ENCODE measurements at regions not wholly inside any gene's neighbourhood (a gene's known extent, or its start where the extent isn't known, plus 50 kb on each side); places are given as distances from the start of the nearest gene placed in this dataset.

DNA sequence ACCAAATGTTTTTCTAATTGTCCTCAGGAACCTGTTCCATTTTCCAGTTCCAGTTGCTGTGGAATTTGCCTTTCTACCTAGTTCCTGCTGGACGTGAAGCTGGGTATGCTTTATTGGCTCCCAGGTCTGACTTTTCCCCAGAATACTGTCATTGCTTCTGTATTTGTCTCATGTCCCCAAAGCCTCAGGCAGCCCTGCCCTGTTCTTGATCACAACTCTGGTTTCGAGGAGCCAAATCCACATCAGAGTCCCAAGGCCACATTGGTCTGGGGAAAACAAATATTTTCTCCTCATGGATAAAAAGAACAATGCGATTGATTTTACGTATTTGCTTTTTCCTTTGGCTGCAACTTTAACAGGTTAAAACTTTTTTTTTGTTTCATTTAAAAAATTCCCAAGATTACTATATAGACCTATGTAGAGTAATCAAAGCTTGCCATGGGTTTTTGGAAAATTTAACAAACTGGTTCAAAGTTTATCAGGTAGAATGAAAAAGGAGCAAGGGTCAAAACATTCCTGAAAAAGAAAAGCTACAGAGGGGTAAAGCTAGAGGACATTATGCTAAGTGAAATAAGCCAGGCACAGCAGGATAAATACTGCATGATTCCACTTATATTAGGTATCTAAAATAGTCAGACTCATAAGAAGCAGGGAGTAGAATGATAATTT lies 85.2 kb downstream of the MDH1 start:
- H3K9ac ChIP-seq (ENCODE audit: low read length), result no peak overlapping the region
- H4K20me1 ChIP-seq (ENCODE audit: control insufficient read depth, insufficient read depth, low read length, poor library complexity, severe bottlenecking), result no peaks in the 10 kb centered on the region
- Mint-ChIP-seq H3K4me1 (no peaks in the 10 kb centered on the region), H3K9me3 (ENCODE audit: insufficient read depth) (no peaks in the 10 kb centered on the region), H3K27ac (no peak overlapping the region), H3K27me3 (peaks cover 23% of the 10 kb centered on the region), H3K4me3 (no peak overlapping the region)
- no peaks in the 10 kb centered on the region for H3K9me3 ChIP-seq (ENCODE audit: control extremely low read depth in 1 of 3, control insufficient read depth in 2 of 3, insufficient read depth in 1 of 3, low read length in 2 of 3)
- no peaks in the 10 kb centered on the region for H3K4me1 ChIP-seq (ENCODE audit: control insufficient read depth in 2 of 2, insufficient read depth in 2 of 2, low read length in 2 of 2)
- CTCF ChIA-PET, result no interaction called here
- H3K4me2 ChIP-seq (replicated peaks; ENCODE audit: low read depth, low read length, poor library complexity, severe bottlenecking), result no peak overlapping the region
- DNase-seq (no peak), ATAC-seq (ENCODE audit: low read depth) (no peak)
- no peaks in the 10 kb centered on the region for H3K27me3 ChIP-seq (replicated peaks in 1 of 4; ENCODE audit: control extremely low read depth in 1 of 4, control insufficient read depth in 3 of 4, insufficient read depth in 4 of 4, low read length in 3 of 4)
- WGBS (ENCODE audit: insufficient coverage), result 100% methylated on average over 1 of the region's 4 CpGs
- H3K36me3 ChIP-seq (replicated peaks in 1 of 2; ENCODE audit: control extremely low read depth in 1 of 2, control insufficient read depth in 1 of 2, extremely low read depth in 1 of 2, insufficient read depth in 2 of 2, low read length in 1 of 2), result no peaks in the 10 kb centered on the region
- H3K79me2 ChIP-seq (ENCODE audit: control insufficient read depth, insufficient read depth, low read length), result no peaks in the 10 kb centered on the region
- H2AFZ ChIP-seq (ENCODE audit: insufficient read depth, low read depth, low read length, poor library complexity, severe bottlenecking), result no peak overlapping the region
- POLR2A ChIA-PET, result no interaction called here
- no peak overlapping the region for H3K27ac ChIP-seq (ENCODE audit: low read length in 2 of 2)
- H3K4me3 ChIP-seq (ENCODE audit: control extremely low read depth in 1 of 5, extremely low read depth in 1 of 5, insufficient read depth in 1 of 5, low read depth in 2 of 5, low read length in 4 of 5), result no peak overlapping the region
- TF ChIP-seq EZH2 (IDR thresholded peaks at IDR 0.05; ENCODE audit: borderline replicate concordance, insufficient read depth, low read depth, low read length, poor library complexity, severe bottlenecking), result no peak
- intact Hi-C loops (cut with micrococcal nuclease), result no loop called here

- Mint-ChIP-seq H3K27me3 (peaks cover 21% of the 10 kb centered on the region), H3K9me3 (ENCODE audit: insufficient read depth) (no peaks in the 10 kb centered on the region), H3K4me3 (no peak overlapping the region), H3K4me1 (no peaks in the 10 kb centered on the region), H3K27ac (no peak overlapping the region)
- Histone ChIP-seq H3K9ac (ENCODE audit: low read length) (no peak overlapping the region), H3K27ac (ENCODE audit: low read length in 2 of 2) (no peak overlapping the region), H3K4me3 (ENCODE audit: control extremely low read depth in 1 of 5, extremely low read depth in 1 of 5, insufficient read depth in 1 of 5, low read depth in 2 of 5, low read length in 4 of 5) (no peak overlapping the region), H3K4me2 (replicated peaks; ENCODE audit: low read depth, low read length, poor library complexity, severe bottlenecking) (no peak overlapping the region), H2AFZ (ENCODE audit: insufficient read depth, low read depth, low read length, poor library complexity, severe bottlenecking) (no peak overlapping the region), H4K20me1 (ENCODE audit: control insufficient read depth, insufficient read depth, low read length, poor library complexity, severe bottlenecking) (no peaks in the 10 kb centered on the region), H3K79me2 (ENCODE audit: control insufficient read depth, insufficient read depth, low read length) (no peaks in the 10 kb centered on the region), H3K4me1 (ENCODE audit: control insufficient read depth in 2 of 2, insufficient read depth in 2 of 2, low read length in 2 of 2) (no peaks in the 10 kb centered on the region), H3K27me3 (replicated peaks in 1 of 4; ENCODE audit: control extremely low read depth in 1 of 4, control insufficient read depth in 3 of 4, insufficient read depth in 4 of 4, low read length in 3 of 4) (no peaks in the 10 kb centered on the region), H3K9me3 (ENCODE audit: control extremely low read depth in 1 of 3, control insufficient read depth in 2 of 3, insufficient read depth in 1 of 3, low read length in 2 of 3) (no peaks in the 10 kb centered on the region), H3K36me3 (replicated peaks in 1 of 2; ENCODE audit: control extremely low read depth in 1 of 2, control insufficient read depth in 1 of 2, extremely low read depth in 1 of 2, insufficient read depth in 2 of 2, low read length in 1 of 2) (no peaks in the 10 kb centered on the region)
- intact Hi-C loops (cut with micrococcal nuclease), result no loop called here
- 90% methylated on average over 1 of the region's 1 CpG for WGBS (ENCODE audit: insufficient coverage)
- ChIA-PET POLR2A (no interaction called here), CTCF (interaction anchor here (0.7 kb wide), 1 partner anchor 260 kb away, joined by 4 read pairs; no protein-coding TSS in a partner anchor)
- DNase-seq (no peak), ATAC-seq (ENCODE audit: low read depth) (no peak)
- TF ChIP-seq, protein P1, sequence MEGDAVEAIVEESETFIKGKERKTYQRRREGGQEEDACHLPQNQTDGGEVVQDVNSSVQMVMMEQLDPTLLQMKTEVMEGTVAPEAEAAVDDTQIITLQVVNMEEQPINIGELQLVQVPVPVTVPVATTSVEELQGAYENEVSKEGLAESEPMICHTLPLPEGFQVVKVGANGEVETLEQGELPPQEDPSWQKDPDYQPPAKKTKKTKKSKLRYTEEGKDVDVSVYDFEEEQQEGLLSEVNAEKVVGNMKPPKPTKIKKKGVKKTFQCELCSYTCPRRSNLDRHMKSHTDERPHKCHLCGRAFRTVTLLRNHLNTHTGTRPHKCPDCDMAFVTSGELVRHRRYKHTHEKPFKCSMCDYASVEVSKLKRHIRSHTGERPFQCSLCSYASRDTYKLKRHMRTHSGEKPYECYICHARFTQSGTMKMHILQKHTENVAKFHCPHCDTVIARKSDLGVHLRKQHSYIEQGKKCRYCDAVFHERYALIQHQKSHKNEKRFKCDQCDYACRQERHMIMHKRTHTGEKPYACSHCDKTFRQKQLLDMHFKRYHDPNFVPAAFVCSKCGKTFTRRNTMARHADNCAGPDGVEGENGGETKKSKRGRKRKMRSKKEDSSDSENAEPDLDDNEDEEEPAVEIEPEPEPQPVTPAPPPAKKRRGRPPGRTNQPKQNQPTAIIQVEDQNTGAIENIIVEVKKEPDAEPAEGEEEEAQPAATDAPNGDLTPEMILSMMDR (IDR thresholded peaks at IDR 0.05), result no peak
Observed at GRCh38 chr2:63675026-63675425, 86.3 kb downstream of the MDH1 start.

All from B cell (primary cell).